ENCODE measurements at regions not wholly inside any gene's neighbourhood (a gene's known extent, or its start where the extent isn't known, plus 50 kb on each side); places are given as distances from the start of the nearest gene placed in this dataset.

DNA sequence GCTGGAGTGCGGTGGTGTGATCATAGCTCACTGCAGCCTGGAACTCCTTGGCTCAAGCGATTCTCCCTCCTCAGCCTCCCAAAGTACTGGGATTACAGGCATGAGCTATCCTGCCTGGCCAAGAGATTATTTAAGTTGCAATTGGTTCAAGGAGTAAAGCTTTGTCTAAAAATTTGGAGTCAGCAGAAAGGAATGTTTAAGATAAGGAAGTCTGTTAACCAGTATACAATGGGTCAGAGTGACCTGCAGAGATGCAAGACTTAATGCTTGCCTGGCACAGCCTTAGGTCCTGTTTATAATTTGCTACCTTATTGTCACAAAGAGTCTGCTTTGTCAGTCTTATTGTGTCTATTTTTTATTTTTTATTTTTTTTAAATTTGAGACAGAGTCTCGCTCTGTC lies 826.2 kb downstream of the NLGN4X start:
- TF ChIP-seq, protein P1, sequence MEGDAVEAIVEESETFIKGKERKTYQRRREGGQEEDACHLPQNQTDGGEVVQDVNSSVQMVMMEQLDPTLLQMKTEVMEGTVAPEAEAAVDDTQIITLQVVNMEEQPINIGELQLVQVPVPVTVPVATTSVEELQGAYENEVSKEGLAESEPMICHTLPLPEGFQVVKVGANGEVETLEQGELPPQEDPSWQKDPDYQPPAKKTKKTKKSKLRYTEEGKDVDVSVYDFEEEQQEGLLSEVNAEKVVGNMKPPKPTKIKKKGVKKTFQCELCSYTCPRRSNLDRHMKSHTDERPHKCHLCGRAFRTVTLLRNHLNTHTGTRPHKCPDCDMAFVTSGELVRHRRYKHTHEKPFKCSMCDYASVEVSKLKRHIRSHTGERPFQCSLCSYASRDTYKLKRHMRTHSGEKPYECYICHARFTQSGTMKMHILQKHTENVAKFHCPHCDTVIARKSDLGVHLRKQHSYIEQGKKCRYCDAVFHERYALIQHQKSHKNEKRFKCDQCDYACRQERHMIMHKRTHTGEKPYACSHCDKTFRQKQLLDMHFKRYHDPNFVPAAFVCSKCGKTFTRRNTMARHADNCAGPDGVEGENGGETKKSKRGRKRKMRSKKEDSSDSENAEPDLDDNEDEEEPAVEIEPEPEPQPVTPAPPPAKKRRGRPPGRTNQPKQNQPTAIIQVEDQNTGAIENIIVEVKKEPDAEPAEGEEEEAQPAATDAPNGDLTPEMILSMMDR (IDR thresholded peaks at IDR 0.05), result no peak
- no peak for TF ChIP-seq POLR2A (IDR thresholded peaks at IDR 0.05)

Measured in lower leg skin (tissue), 3 donors.